HepG2 (cell line): ENCODE measurements at regions not wholly inside any gene's neighbourhood (a gene's known extent, or its start where the extent isn't known, plus 50 kb on each side); places are given as distances from the start of the nearest gene placed in this dataset.
A peak's percentile ranks its signal among the peaks of the same experiment; 100 is the strongest.

Experiments used
- ATAC-seq: fragments of 200-7000 bp; cut with Tn5 transposase; 3 replicates; pipeline ENCODE4 v1.9.1; 2020; ENCODE audit warnings: mild to moderate bottlenecking, moderate library complexity
- BruUV-seq: library from RNA; stranded (reverse); fragments of 400-500 nt; replicated peaks from 2 replicates; lab custom pipeline; 2021; lab: Mats Ljungman, UMichigan
- CTCF ChIA-PET: fragments of 300-600 bp; formaldehyde crosslinking; extraction: SDS; loops from one replicate; lab custom pipeline; 2021; ENCODE audit warnings: low total read pairs, inconsistent platforms, low intra/inter-chr PET ratio; lab: Yijun Ruan, JAX
- POLR2A ChIA-PET: fragments of 350-600 bp; sonication (Branson Sonifier 250); formaldehyde crosslinking; loops from one replicate; lab custom pipeline; 2020; ENCODE audit warnings: antibody characterized with exemption, inconsistent platforms; lab: Yijun Ruan, JAX
- DNase-seq: peaks from one replicate; pipeline ENCODE4 v3.0.0-alpha.2; 2015; ENCODE audit warnings: low spot score
- FAIRE-seq: peaks from 3 replicates; lab custom pipeline; 2011; peaks lifted over from hg19 to GRCh38; lab: Jason Lieb, UNC
- H2AFZ ChIP-seq: one replicate; pipeline ENCODE4 v1.6.1; 2011; ENCODE audit warnings: low read length, inconsistent platforms
- H3K27ac ChIP-seq: fragments of 300-600 bp; 3 replicates; pipeline ENCODE4 v1.8.0; 2011; ENCODE audit warnings: mixed run types, mild to moderate bottlenecking, mixed read lengths, low read length, inconsistent platforms; ENCODE audit not compliant: insufficient read depth; ENCODE audit errors: extremely low read length
- H3K27me3 ChIP-seq, 2 experiments: fragments of 200-600 bp in 1 of 2; 2 replicates in 1 of 2; 3 replicates in 1 of 2; pipeline versions ENCODE4 v1.6.0 to v1.8.0; 2011; ENCODE audit warnings: low read length in 2 of 2, mild to moderate bottlenecking in 2 of 2, moderate library complexity in 2 of 2, inconsistent platforms in 1 of 2; ENCODE audit not compliant: insufficient read depth in 2 of 2, control insufficient read depth in 1 of 2
- H3K36me3 ChIP-seq, 2 experiments: fragments of 200-600 bp in 1 of 2; replicated peaks in 1 of 2; 2 replicates in 1 of 2; 3 replicates in 1 of 2; pipeline versions ENCODE4 v1.5.1 to v1.8.0; 2011; ENCODE audit warnings: low read length in 2 of 2, inconsistent platforms in 1 of 2; ENCODE audit not compliant: insufficient read depth in 2 of 2, control insufficient read depth in 1 of 2
- H3K4me1 ChIP-seq: 2 replicates; pipeline ENCODE4 v1.5.1; 2012; ENCODE audit warnings: low read length, inconsistent platforms; ENCODE audit not compliant: insufficient read depth
- H3K4me2 ChIP-seq: 2 replicates; pipeline ENCODE4 v1.6.0; 2011; ENCODE audit warnings: low read depth, low read length, inconsistent platforms
- H3K4me3 ChIP-seq, 3 experiments: fragments of 200-600 bp in 1 of 3; sonication (generic), shearing (Covaris generic) in 1 of 3; replicated peaks in 1 of 3; 2 replicates each; pipeline ENCODE4 v1.5.1; 2011 to 2016; ENCODE audit warnings: low read length in 3 of 3, inconsistent platforms in 2 of 3, low read depth in 2 of 3, mild to moderate bottlenecking in 2 of 3, control low read depth in 1 of 3, mixed read lengths in 1 of 3; ENCODE audit not compliant: insufficient read depth in 1 of 3
- H3K79me2 ChIP-seq: one replicate; pipeline ENCODE4 v1.6.1; 2011; ENCODE audit warnings: low read length, inconsistent platforms; ENCODE audit not compliant: insufficient read depth
- H3K9ac ChIP-seq: 2 replicates; pipeline ENCODE4 v1.6.0; 2011; ENCODE audit warnings: mild to moderate bottlenecking, low read depth, low read length, inconsistent platforms; ENCODE audit not compliant: insufficient read depth
- H3K9me3 ChIP-seq: 2 replicates; pipeline ENCODE4 v1.5.1; 2012; ENCODE audit warnings: mild to moderate bottlenecking, low read length
- H4K20me1 ChIP-seq: 2 replicates; pipeline ENCODE4 v1.6.0; 2011; ENCODE audit warnings: inconsistent platforms, mild to moderate bottlenecking, low read length, moderate library complexity; ENCODE audit not compliant: insufficient read depth
- KLF15 ChIP-seq: sonication (generic); formaldehyde crosslinking; IDR thresholded peaks from 2 replicates; pipeline ENCODE4 v1.8.1; 2023; ENCODE audit warnings: borderline replicate concordance, mild to moderate bottlenecking, inconsistent platforms, missing genetic modification reagents, mixed read lengths
- RARA ChIP-seq: IDR thresholded peaks from 2 replicates; pipeline ENCODE4 v1.6.1; 2016; ENCODE audit warnings: missing genetic modification reagents, missing compliant biosample characterization
- ZNF296 ChIP-seq: sonication (generic); formaldehyde crosslinking; conservative IDR thresholded peaks from 2 replicates; pipeline ENCODE4 v1.5.0; 2020; ENCODE audit warnings: mild to moderate bottlenecking, missing genetic modification reagents
- ZNF557 ChIP-seq: sonication (generic); formaldehyde crosslinking; IDR thresholded peaks from 2 replicates; pipeline ENCODE4 v1.4.0; 2020; ENCODE audit warnings: missing genetic modification reagents
- ZNF720 ChIP-seq: sonication (generic); formaldehyde crosslinking; IDR thresholded peaks from 2 replicates; pipeline ENCODE4 v1.4.0; 2020; ENCODE audit warnings: missing genetic modification reagents
- WGBS: methylation state at CpG from one replicate; pipeline ENCODE4 v1.1.6; 2017; ENCODE audit warnings: low lambda C conversion rate; 5-methylcytosine and 5-hydroxymethylcytosine counted together
- in situ Hi-C: cut with HindIII; loops from 2 replicates; pipeline ENCODE4 v1.10.0; 2017; ENCODE audit warnings: low pct_unique_long_range_greater_than_20kb; ENCODE audit not compliant: extremely low pct_ligation_motif_present
- intact Hi-C: fragments of 100-400 bp; cut with micrococcal nuclease; formaldehyde crosslinking; loops from one replicate; pipeline ENCODE4 v1.10.0; 2022; ENCODE audit not compliant: unreplicated experiment
- TF ChIP-seq, protein P1 (sequence below): sonication (generic); formaldehyde crosslinking; IDR thresholded peaks from 2 replicates; pipeline ENCODE4 v1.8.1; 2023; ENCODE audit warnings: missing genetic modification reagents, inconsistent platforms, borderline replicate concordance
- TF ChIP-seq, protein P2 (sequence below): sonication (generic); formaldehyde crosslinking; IDR thresholded peaks from 2 replicates; pipeline ENCODE4 v1.9.0; 2021; ENCODE audit warnings: missing genetic modification reagents, mild to moderate bottlenecking, borderline replicate concordance
- TF ChIP-seq, protein P3 (sequence below): sonication (generic); formaldehyde crosslinking; IDR thresholded peaks from 2 replicates; pipeline ENCODE4 v1.4.0; 2020; ENCODE audit warnings: missing genetic modification reagents
- TF ChIP-seq, protein P4 (sequence below): fragments of 450-650 bp; IDR thresholded peaks from 2 replicates; pipeline ENCODE4 v1.6.1; 2016

DNA sequence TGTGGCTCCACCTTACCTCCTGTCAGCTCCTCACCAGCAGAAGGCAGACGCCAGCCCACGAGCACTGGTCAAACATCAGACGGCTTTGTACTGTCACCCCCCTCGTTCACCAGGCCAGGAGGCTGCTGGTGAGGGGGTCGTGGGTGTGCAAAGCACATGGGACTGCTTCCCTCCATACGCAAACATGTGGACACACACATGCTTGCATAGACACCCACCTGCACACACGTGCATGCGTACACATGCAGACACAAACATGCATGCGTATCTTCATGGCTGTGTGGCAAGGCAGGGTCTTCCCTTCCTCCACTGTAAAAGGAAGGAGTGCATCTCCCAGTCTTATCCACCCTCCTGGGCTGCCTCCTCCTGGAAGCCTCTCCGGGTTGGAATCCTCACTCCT lies 178.5 kb downstream of the OLFM1 start:
- Histone ChIP-seq H2AFZ (no peak overlapping the region), H3K9me3 (no peaks in the 10 kb centered on the region), H3K4me1 (peaks cover 15% of the 10 kb centered on the region), H3K27me3 (peaks cover 4 to 82% of the 10 kb centered on the region in 2 experiments; a peak in 4 of 5 replicates), H4K20me1 (no peaks in the 10 kb centered on the region), H3K9ac (no peak overlapping the region), H3K4me3 (no peak overlapping the region), H3K27ac (no peak overlapping the region), H3K4me2 (no peak overlapping the region), H3K36me3 (no peaks in the 10 kb centered on the region), H3K79me2 (no peaks in the 10 kb centered on the region)
- ATAC-seq = no peak
- ChIA-PET POLR2A (no interaction called here), CTCF (no interaction called here)
- FAIRE-seq = no peak
- BruUV-seq = no TSS peak
- TF ChIP-seq, protein P1, sequence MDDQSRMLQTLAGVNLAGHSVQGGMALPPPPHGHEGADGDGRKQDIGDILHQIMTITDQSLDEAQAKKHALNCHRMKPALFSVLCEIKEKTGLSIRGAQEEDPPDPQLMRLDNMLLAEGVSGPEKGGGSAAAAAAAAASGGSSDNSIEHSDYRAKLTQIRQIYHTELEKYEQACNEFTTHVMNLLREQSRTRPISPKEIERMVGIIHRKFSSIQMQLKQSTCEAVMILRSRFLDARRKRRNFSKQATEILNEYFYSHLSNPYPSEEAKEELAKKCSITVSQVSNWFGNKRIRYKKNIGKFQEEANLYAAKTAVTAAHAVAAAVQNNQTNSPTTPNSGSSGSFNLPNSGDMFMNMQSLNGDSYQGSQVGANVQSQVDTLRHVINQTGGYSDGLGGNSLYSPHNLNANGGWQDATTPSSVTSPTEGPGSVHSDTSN (CRISPR knock-in tag) = no peak
- TF ChIP-seq KLF15 (CRISPR knock-in tag) (no peak), ZNF557 (CRISPR knock-in tag) (no peak), ZNF720 (CRISPR knock-in tag) (no peak), ZNF296 (CRISPR knock-in tag) (no peak), RARA (CRISPR knock-in tag) (no peak)
- TF ChIP-seq, protein P2, sequence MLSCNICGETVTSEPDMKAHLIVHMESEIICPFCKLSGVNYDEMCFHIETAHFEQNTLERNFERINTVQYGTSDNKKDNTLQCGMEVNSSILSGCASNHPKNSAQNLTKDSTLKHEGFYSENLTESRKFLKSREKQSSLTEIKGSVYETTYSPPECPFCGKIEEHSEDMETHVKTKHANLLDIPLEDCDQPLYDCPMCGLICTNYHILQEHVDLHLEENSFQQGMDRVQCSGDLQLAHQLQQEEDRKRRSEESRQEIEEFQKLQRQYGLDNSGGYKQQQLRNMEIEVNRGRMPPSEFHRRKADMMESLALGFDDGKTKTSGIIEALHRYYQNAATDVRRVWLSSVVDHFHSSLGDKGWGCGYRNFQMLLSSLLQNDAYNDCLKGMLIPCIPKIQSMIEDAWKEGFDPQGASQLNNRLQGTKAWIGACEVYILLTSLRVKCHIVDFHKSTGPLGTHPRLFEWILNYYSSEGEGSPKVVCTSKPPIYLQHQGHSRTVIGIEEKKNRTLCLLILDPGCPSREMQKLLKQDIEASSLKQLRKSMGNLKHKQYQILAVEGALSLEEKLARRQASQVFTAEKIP (CRISPR knock-in tag) = no peak
- TF ChIP-seq, protein P3, sequence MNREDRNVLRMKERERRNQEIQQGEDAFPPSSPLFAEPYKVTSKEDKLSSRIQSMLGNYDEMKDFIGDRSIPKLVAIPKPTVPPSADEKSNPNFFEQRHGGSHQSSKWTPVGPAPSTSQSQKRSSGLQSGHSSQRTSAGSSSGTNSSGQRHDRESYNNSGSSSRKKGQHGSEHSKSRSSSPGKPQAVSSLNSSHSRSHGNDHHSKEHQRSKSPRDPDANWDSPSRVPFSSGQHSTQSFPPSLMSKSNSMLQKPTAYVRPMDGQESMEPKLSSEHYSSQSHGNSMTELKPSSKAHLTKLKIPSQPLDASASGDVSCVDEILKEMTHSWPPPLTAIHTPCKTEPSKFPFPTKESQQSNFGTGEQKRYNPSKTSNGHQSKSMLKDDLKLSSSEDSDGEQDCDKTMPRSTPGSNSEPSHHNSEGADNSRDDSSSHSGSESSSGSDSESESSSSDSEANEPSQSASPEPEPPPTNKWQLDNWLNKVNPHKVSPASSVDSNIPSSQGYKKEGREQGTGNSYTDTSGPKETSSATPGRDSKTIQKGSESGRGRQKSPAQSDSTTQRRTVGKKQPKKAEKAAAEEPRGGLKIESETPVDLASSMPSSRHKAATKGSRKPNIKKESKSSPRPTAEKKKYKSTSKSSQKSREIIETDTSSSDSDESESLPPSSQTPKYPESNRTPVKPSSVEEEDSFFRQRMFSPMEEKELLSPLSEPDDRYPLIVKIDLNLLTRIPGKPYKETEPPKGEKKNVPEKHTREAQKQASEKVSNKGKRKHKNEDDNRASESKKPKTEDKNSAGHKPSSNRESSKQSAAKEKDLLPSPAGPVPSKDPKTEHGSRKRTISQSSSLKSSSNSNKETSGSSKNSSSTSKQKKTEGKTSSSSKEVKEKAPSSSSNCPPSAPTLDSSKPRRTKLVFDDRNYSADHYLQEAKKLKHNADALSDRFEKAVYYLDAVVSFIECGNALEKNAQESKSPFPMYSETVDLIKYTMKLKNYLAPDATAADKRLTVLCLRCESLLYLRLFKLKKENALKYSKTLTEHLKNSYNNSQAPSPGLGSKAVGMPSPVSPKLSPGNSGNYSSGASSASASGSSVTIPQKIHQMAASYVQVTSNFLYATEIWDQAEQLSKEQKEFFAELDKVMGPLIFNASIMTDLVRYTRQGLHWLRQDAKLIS (CRISPR knock-in tag) = no peak
- TF ChIP-seq, protein P4, sequence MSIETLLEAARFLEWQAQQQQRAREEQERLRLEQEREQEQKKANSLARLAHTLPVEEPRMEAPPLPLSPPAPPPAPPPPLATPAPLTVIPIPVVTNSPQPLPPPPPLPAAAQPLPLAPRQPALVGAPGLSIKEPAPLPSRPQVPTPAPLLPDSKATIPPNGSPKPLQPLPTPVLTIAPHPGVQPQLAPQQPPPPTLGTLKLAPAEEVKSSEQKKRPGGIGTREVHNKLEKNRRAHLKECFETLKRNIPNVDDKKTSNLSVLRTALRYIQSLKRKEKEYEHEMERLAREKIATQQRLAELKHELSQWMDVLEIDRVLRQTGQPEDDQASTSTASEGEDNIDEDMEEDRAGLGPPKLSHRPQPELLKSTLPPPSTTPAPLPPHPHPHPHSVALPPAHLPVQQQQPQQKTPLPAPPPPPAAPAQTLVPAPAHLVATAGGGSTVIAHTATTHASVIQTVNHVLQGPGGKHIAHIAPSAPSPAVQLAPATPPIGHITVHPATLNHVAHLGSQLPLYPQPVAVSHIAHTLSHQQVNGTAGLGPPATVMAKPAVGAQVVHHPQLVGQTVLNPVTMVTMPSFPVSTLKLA = peak; percentile 96
- in situ Hi-C loops = no loop called here
- intact Hi-C loops = loop anchor here (2.0 kb wide), 1 partner anchor 23 kb away; no protein-coding TSS in a partner anchor
- WGBS = 65% methylated on average over 2 of the region's 10 CpGs
- DNase-seq = no peak
